ENCODE measurements at regions not wholly inside any gene's neighbourhood (a gene's known extent, or its start where the extent isn't known, plus 50 kb on each side); places are given as distances from the start of the nearest gene placed in this dataset.

- TF ChIP-seq POLR2AphosphoS5 (IDR thresholded peaks at IDR 0.05; ENCODE audit: low read depth, low read length) (no peak), POLR2A (IDR thresholded peaks at IDR 0.05; ENCODE audit: low read depth, low read length) (no peak)
Measured at GRCh38 chr3:145648396-145648795, 512.6 kb downstream of the PLOD2 start.
